Stimulated activated CD8-positive, alpha-beta memory T cell treated with anti-CD3 and anti-CD28 coated beads, Interleukin-2, amount 100 ng/mL, for 48 hours (primary cell): ENCODE measurements at regions not wholly inside any gene's neighbourhood (a gene's known extent, or its start where the extent isn't known, plus 50 kb on each side); places are given as distances from the start of the nearest gene placed in this dataset.

Source experiments
- DNase-seq, 2 donors: peaks; one replicate each; pipeline ENCODE4 v3.0.0-alpha.2; 2020; ENCODE audit warnings: low read depth in 2 of 2

DNA sequence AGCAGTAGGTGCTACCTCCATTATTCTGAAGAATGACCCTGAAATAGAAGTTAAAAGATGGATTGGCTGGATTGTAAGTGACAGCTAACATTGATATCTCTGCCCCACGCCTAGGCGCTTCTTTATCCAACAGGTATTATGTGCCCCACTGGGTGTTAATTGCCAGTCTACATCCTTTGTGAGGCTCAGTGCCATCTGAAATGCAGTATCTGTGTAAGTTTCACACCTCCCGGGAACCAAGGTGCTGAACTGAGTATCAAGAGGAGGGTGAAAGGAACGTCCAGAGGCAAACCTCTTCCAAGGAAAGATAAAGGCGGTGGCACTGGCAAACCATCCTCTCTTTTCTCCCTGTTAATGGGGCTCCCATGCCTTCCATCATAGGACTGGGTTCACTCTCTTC is 181.1 kb upstream of the UBL3 start:
- DNase-seq = no peak

DNA sequence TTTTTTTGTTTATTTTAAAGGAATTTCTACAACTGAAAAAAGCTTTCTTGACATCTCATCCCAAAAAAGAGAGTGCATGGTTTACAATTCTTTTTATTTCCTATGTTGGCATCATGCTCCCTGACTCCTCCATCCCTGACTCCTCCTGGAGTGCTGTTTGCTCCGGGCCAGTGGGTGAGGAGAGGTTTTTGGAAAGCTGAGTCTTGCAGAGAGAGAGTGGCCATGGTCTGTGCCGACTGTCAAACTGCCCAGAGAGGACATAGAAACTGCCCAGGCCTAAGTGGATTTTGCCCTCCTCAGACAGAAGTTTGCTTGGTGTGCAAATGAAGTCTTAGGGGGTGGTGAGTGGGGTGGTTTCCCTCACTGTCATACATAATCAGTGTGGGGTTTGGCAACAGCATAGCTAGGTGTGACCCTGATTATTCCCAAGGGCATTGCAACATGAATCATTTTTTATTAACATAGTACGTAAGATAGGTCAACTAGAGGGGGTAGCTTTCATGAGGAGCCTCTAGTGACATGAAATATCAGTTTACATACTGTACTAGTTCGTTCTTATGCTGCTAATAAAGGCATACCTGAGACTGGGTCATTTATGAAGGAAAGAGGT is 179.8 kb upstream of the UBL3 start:
- DNase-seq = no peak

DNA sequence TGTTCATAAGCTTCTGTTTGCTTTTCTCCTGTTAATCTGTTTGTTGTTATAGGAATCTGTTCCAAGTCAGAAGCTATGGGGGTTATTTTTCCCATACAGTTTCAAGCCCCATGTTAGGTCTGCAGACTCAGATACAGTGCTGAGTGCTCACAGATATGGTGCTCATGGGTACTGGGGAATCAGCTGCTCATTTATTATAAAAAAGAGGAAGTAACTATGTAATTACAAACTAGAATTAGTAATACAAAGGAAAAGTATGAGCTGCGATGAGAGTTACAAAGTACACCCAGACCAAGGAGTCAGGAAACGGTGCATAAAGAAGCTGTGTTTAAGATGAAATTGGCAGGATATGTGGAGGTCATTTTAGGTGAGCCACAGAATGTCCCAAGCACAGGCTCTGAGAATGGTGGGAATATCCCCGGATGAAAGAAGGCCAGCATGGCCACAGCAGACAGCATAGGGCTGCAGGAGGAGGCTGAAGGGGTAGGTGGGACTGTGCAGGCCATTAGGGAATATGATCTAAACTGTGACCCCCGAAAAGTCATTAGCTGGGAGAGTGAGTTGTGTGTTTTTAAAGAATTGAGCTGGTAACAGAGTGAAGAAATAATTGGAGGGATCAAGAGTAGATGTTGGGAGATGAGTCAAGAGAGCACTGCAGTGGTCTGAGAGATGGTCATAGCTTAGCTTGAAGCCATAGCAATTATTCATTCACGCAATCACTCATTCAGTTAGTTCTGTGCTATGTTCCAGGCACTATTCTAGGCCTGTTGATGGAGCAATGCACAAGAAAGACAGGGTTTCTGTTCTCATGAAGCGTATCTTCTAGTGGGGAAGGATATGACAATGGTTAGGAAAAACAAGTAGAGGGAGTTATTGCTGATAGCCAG is 177.4 kb upstream of the UBL3 start:
- no peak for DNase-seq

DNA sequence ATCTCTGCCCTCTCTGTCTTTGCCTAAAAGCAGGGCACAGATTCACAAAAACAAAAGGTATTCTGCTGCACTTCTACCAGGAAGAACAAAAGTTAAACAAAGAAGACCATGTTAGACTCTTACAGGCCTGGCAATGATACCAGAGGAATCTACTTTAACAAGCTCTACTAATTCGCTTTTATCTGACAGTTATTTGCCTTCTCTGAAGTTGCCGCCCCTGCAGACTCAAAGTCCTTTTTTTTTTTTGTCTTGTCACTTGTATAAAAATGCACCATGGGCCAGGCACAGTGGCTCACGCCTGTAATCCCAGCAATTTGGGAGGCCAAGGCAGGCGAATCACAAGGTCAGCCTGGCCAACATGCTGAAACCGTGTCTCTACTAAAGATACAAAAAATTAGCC is 176.5 kb upstream of the UBL3 start:
- DNase-seq = no peak

DNA sequence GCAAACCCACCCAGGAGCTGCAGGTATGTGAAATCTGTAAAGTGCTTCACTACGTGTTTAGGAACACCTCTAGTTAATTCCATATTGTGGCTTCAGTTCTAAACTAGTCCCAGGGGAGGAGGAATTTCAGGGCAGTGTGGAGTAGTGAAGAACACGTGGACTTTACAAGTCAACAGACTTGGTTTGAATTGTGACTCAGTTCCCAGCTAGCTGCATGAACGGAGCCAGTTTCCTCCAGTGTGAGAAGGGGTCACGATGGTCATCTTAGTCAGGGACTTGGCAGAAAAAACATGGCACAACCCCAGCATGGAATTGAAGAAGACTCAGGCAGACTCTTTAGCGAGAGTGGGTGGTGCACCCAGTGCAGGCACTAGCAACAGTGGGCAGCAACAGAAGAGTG is 175.7 kb upstream of the UBL3 start:
- DNase-seq = no peak

DNA sequence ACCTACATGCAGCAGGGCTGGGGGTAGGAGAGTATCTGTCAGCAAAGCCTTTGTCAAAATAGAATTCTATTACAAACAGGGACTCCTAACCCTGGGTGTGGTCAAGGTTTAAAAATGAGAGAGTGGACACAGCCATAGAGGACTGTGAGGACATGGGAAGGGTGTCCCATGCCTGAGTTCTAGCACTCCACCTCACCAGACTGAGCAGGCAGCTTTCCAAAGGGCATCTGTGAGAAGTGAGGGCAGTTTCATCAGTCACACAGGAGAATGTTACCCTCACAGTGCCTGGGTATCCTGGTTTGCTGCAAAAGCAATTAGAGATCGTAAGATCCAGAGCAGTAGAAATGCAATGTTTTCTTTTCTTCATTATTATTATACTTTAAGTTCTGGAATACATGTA is 174.9 kb upstream of the UBL3 start:
- DNase-seq = no peak

DNA sequence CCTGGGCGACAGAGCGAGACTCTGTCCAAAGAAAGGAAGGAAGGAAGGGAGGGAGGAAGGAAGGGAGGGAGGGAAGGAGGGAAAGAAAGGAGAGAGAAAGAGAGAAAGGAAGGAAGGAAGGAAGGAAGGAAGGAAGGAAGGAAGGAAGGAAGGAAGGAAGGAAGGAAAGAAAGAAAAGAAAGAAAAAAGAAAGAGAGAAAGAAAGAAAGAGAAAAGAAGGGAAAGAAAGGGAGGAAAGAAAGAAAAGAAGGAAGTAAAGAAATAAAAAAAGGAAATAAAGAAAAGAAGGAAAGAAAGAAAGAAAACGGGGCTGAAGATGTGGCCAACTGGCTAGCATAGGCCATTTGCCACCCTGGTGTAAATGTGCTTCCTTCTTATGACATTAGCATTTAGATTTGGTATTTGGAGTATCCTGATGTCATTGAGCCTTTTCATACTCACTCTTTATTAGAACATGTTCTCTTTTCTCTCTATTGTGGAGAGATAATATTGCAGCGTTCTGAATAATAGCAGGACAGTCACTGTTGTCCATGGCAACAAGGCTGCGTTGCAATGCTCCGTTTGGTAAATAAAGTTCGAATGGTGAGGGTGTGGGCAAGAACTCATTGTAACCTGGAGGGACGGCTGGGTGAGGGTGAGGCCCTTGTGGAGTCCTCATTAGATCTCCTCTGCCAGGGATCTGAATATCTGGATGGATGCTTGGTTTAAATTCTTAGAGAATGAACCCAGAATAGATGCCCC is 173.9 kb upstream of the UBL3 start:
- DNase-seq = no peak

DNA sequence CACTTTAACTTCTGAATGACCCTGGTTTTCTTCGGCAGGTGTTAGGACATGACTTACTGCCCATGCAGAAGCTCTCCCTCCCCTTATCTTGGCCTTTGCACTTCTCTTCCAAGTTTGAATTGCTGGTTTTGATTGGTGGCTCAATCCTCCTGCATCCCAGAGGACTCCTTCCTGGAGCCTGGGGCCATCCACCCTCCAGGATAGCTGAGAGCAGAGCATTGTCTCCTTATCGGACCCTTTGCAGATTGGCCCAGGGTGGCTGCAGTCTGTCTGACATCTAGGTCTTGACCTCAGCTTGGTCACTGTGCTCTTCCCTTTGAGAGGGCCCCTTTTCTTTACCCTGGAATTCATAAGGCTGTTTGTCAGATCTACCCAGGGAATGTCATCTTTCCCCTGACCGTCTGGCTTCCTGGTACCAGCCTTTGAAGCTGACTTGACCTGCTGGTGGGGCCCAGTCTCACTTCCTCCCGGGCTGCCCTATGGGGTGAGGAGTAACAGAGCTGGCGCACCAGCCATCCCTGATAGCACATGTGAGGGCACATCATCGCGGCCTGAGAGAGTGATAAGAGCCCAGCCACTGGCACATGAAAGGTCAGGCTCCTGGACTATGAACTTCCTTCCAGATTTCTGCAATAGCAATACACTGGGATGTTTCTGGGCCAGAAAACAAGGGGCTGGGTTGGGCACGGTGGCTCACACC is 172.9 kb upstream of the UBL3 start:
- DNase-seq = no peak

DNA sequence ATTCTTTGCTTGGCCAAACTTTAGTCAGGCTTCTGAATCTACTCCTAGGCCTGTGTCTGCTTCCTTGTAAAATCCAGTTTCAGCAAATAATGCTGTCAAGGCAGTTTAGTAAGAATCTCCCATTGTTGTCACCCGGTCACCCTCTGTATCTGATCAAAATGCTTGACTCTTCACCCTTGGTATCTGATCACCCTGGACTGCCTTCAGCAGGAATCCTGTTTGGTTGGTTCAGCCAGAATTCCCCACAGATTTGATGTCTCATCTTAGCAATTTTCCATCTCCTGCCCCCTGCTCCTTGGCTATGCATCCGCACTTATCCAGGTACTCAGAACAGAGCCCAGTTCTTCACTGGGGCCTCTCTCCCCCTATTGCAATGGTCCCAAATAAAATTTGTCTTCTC is 172.4 kb upstream of the UBL3 start:
- DNase-seq = no peak

DNA sequence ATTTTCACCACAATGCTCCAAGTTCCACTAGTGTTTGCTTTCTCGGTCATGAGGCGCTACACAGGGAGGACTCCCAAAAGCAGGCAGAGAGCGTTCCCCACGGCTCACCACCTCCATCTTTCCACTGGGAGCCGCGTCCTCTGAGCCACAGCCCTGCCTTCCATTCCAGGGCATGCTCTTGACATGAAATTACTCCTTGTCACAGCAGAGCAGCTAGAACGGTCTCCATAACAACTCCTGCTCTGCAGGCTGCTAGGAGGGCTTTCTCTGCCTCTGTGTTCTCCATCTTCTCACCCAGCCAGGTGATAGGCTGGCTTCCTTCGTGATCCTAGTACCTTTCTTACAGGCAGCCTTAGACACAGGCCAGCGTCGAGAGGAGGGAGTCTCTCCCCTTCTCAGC is 171.8 kb upstream of the UBL3 start:
- no peak for DNase-seq

DNA sequence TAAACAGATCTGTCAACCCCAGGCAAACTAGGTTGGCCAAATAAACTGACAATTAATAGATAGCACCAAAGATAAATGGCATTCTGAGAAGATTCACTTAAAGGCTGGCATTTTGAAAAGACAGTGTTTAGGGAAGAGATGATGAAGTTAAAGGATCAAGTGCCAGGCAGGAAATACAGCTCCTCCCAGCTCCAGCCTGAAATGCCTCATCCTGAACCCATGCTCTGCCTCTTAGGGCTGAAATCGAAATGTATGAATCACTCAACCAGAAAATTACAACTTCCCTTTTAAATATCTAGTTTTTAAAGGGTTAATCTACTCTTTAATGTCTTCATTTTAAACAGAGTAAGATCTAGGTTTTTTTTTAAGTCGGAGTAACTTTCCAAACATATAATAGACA is 171.2 kb upstream of the UBL3 start:
- no peak for DNase-seq

DNA sequence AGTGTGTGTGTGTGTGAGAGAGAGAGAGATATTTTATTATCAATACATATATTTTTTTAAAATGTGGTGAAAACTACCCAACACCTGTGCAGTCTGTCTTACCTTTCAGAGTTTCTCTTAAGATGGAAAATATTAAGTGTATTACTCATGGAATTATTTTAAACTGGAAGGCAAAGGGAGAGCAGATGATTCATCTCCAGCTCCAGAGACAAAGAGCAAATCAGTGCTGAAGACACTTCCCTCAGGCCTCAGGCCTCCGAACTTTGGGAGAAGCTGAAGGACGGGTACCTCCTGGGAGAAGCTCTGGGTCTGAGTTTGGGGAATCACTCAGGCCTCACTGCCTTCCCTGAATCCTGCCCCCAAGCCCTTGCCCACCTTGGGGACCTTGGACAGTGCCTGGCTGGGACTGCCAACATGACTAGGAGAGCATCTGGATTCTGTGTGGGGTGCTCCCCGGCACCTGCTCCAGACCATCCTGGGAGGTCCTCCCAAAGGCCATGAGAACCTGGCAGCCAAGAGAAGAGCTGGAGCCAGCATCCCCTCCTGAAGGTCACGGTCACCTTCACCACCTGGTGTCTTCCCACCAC is 170.4 kb upstream of the UBL3 start:
- DNase-seq = no peak

DNA sequence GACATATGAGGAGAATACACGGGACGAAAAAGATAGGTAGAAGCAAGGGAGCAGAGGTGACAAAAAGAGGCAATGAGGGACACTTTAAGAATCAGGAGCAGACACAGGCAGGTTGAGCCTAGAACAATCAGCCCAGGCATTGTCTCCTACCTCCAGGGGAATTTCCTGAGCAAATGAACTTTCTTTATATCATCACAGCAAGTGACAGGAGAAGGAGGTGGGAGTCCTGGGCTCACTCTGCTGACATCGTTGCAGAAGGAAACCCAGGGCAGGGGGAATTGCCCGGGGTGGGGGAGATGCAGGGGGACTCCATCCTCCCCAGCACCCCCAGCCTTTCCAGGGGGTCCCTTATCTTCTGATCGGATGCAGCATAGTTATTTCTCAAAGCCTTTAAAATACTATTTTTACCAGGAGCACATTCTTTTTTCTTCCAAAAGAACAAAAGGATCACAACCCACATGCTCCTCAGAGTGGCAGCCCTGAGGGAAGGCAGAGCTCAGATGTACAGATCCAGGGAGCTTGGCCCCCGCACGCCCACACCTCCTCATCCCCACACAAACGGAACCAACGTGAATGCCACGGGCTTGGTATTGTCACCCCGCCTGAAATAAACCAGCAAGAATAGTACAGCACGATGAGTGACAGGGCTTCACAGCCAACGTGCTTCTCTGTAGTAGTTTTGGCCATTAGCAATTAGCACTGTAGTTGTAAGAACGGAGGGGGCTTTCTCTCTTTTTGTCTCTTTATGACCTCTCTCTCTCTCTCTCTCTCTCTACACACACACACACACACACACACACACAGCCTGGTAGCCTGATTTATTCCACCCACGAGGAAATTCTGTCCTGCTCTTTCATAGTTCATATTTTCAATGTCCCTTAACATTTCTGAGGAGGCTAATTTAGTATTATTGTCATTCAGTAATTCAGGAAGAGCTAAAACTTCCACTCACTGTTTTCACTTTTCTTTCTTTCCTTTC is 169.5 kb upstream of the UBL3 start:
- no peak for DNase-seq

DNA sequence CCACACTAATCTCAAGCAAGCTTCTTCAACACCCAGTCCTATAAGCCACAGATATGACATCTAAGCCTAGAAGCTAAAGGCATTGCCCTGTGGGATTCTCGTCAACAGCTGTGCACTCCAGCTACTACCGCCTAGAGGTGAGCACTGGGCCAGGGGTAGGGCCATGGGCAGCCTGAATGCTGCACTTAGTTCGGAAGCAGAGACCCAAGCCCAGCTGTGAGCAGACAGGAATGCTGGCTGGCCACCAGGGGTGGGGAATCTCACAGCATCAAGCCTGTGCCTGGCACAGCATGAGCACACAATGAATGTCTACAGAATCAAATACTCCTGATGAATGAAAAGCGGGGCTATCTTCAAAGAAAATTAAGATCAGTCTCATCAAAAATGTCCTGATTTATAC is 167.5 kb upstream of the UBL3 start:
- DNase-seq = no peak

DNA sequence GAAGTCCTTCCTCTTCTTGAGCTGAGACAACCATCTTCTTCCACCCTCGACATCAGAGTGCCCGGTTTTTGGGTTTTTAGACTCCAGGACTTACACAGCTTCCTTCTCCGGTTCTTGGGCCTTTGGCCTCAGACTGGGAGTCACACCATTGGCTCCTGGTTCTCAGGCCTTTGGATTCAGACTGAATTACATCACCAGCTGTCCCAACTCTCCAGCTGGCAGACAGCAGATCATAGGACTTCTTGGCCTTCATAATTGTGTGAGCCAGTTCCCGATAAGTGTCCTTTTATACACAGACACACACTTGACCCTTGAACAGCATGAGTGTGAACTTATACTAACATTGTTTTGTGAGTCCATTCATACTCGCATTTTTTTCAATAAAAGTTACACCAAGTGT is 166.0 kb upstream of the UBL3 start:
- DNase-seq = no peak

DNA sequence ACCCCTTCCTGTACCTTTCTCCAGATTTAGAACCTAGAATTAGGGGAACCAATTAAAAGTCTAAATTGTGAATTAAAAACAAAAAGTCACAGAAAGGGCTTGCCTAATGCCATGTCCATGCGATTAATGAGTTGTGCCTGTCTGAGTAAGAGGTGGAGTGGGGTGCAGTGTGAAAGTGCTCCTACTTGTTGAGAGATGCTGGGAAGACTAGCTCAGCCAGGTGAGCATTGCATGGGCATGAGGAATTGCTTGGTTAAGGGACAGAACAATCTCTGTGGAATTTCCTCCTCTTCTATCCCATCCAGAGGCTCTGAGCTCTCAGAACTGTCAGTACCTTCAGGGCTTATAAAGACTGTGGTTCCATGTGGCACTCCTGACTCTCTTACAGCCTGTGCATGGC is 159.0 kb upstream of the UBL3 start:
- no peak for DNase-seq

DNA sequence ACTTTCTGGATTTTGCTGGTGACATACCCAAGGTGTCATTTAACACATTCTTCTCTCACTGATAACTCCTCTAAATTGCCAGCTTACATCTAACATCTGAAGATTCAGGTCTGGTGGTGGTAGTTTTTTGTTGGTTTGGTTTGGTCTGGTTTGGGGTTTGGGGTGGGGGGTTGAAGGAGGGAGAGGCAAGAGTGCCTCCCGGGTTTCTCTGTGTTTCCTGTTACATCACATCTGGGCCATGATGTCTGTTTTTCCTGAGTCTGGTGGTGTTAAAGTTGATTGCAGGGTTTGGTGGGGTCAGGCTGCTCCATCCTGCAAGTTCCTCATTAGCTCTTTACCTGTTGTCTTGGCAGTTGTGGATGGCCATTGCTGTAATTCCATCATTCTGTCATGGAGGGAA is 155.8 kb upstream of the UBL3 start:
- DNase-seq = no peak

DNA sequence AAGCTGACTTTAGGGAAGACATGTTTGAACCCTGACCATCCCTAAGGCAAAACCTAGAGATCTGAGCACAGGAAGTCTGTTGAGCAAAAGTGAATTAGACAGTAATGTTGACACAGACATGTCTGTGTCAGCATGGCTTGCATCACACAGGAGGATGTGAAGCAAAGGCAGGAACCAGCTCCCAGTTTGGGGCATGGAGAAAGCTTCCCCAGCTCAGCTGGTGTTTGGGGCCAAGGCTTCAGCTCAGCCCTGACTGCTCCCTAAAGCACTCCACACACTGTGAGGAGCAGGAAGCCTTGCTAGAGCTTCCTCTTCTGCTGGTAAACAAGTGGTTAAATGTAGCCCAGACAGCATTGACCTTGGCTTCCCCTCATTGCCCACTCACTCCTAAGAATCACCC is 153.8 kb upstream of the UBL3 start:
- DNase-seq = no peak

DNA sequence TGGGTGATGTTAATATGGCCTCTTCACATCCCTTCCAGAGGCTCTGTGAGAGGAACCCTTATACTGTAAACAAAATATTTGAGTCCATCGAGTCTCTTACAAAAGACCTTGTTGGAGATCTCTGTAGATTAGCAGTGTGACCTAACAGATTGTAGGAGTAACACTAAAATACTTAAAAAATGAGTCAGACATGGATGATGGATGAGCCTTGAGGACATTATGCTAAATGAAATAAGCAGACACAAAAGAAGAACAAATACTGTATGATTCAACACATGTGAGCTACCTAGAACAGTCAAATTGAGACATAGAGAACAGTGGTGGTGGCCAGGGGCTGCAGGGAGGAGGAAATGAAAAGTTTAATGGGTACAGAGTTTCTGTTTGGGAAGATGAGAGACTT is 152.2 kb upstream of the UBL3 start:
- DNase-seq = peak in 1 of 2 donors; percentile 4

DNA sequence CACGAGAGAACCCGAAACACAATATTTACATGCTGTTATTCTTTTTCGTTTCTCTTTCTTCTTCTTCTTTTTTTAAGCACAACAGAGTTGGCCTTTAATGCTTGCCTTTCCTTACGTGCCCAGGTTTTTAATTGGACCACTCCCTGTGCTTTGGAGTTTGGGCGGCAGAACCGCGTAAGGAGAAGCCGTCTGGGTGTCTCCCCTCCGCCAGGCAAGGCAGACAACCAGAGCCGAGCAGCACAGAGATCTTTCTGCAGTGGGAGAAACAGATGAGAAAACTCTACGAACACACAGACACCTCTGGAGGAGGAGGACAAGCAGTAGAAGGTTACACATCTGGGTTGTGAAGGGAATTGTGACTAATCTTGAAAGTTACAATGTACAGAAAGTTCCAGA is 150.0 kb upstream of the UBL3 start:
- DNase-seq = no peak
